HG03097 (cell line): ENCODE measurements at regions not wholly inside any gene's neighbourhood (a gene's known extent, or its start where the extent isn't known, plus 50 kb on each side); places are given as distances from the start of the nearest gene placed in this dataset.
"Not testable (repeated sequence)": the region's sequence is repeated elsewhere in the genome, so short reads cannot be mapped to it uniquely, and the experiment has no call there.

ENCODE experiments used
- ATAC-seq: cut with Tn5 transposase; IDR thresholded peaks from one replicate; pipeline ENCODE4 v1.9.1; 2021; ENCODE audit not compliant: unreplicated experiment, low FRiP score

GRCh38 chr10:10703382-10703781 lies 314.3 kb upstream of the CELF2 start:
- no peak for ATAC-seq

- no peak for ATAC-seq
These were observed 305.4 kb upstream of the CELF2 start for GRCh38 chr10:10712155-10712704.

GRCh38 chr10:10714327-10714726 lies 303.3 kb upstream of the CELF2 start:
- no peak for ATAC-seq

- no peak for ATAC-seq
These were observed 300.7 kb upstream of the CELF2 start for GRCh38 chr10:10716972-10717371.

GRCh38 chr10:10722422-10722821 lies 295.2 kb upstream of the CELF2 start:
- no peak for ATAC-seq

- ATAC-seq, result no peak
These were observed 292.5 kb upstream of the CELF2 start for GRCh38 chr10:10725196-10725595.

- ATAC-seq, result no peak
These were observed 291.6 kb upstream of the CELF2 start for GRCh38 chr10:10726101-10726500.

GRCh38 chr10:10727411-10727810 lies 290.3 kb upstream of the CELF2 start:
- ATAC-seq, result not testable (repeated sequence)

- no peak for ATAC-seq
These were observed 289.9 kb upstream of the CELF2 start for GRCh38 chr10:10727812-10728211.

- no peak for ATAC-seq
These were observed 287.1 kb upstream of the CELF2 start for GRCh38 chr10:10730471-10731043.

- ATAC-seq, result no peak
These were observed 286.3 kb upstream of the CELF2 start for GRCh38 chr10:10731366-10731765.

- no peak for ATAC-seq
These were observed 283.2 kb upstream of the CELF2 start for GRCh38 chr10:10734356-10735064.

GRCh38 chr10:10745291-10745690 lies 272.4 kb upstream of the CELF2 start:
- ATAC-seq, result no peak

- no peak for ATAC-seq
These were observed 262.2 kb upstream of the CELF2 start for GRCh38 chr10:10755490-10755889.

- no peak for ATAC-seq
These were observed 259.4 kb upstream of the CELF2 start for GRCh38 chr10:10758306-10758705.

GRCh38 chr10:10759806-10760205 lies 257.9 kb upstream of the CELF2 start:
- not testable (repeated sequence) for ATAC-seq

GRCh38 chr10:10765017-10765416 lies 252.7 kb upstream of the CELF2 start:
- no peak for ATAC-seq

GRCh38 chr10:10772411-10772810 lies 245.3 kb upstream of the CELF2 start:
- ATAC-seq, result no peak

GRCh38 chr10:10772874-10773508 lies 244.7 kb upstream of the CELF2 start:
- no peak for ATAC-seq

GRCh38 chr10:10774416-10774815 lies 243.3 kb upstream of the CELF2 start:
- no peak for ATAC-seq

GRCh38 chr10:10776363-10776762 lies 241.3 kb upstream of the CELF2 start:
- ATAC-seq, result no peak

GRCh38 chr10:10777279-10777678 lies 240.4 kb upstream of the CELF2 start:
- ATAC-seq, result no peak
